Stimulated activated CD4-positive, alpha-beta T cell treated with anti-CD3 and anti-CD28 coated beads, Interleukin-4, amount 100 ng/mL, for 4 hours (primary cell): ENCODE measurements at regions not wholly inside any gene's neighbourhood (a gene's known extent, or its start where the extent isn't known, plus 50 kb on each side); places are given as distances from the start of the nearest gene placed in this dataset.

Source experiments
- DNase-seq, 2 experiments: peaks; one replicate each; pipeline ENCODE4 v3.0.0-alpha.2; 2020

DNA sequence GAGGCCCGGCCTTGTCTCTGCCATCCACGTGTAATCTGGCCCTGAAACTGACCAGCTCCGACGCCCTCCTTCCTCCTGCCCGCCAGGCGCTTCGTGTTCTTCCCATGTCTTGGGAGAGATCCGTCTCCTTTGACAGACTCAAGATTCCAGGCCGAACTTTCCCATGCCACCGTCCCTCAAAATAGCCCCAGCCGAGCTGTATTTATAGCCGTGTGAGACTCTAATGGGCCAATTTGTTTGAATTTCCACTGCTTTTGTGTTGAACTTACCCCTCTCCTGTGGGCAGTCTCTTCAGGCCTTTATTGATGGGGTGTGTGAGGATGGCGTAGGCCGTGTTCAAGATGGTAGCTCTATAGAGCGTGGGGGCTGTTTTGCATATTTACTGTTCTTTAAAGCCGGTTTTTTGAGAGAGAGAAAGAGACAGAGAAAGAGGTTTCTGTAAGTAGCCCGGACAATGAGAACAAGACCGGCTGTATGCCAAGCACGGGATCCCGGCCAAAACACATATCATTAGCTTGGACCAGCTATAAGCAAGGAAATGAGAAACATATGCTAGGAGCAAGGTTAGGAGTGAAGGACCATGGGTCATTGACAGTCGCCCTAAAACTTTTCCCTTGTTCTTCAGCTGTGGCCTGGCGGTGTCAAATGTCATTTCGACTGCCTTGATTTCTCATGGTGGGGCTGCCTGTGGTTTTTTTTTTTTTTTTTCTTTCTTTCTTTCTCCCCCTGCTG lies 124.5 kb upstream of the ZFHX3 start:
- DNase-seq: no peak

DNA sequence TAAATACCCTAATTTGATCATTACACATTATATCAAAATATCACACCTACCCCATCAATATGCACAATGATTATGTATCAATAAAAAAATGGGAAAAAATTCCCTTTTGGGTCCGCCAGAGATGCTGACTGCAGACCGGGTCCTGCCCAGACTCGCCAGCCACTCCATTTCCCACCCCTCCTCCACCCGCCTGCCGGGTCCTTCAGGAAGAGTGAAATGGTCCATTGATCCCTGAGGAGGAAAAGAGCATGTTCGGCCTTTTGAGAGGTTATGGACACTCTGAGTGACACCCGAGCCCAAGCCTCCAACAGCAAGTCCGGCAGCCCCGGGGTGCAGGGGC lies 123.9 kb upstream of the ZFHX3 start:
- no peak for DNase-seq

DNA sequence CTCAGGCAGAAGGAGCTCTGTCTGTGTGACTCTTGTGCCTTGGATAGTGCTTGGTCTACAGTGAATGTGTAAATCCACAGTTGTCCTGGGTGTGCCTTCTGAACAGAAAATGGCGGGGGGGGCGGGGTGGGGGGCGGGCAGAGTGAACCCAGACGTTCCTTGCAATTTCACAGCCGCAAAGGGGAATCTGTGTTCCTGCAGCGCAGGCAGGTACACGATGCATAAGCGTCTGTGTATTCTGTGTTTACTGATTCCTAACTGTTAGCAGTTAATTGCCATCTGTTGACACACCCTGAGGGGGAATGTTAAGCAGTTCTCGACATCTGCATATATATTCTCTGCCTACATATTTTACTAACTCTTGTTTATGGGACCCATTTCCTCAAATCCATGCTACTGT lies 123.5 kb upstream of the ZFHX3 start:
- no peak for DNase-seq

DNA sequence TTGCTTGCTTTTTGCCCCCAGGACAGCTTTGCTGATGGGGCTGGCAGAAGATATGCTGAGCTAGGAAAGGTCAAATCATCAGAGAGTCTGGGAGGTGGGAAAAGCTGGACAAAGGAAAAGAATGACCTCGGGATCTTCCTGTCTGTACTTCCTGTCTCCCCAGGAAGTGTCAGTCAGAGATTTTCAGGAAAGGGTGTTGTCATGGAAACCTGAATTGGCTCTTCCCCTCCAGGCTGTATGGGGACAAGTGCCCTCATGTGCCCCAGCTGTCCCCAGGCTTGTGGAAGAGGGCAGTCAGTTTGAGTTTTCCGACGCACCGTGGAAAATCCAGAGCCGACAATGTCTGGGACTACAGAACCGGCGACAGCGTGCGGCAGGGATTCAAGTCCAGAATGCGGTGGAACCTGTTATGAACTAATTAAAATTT lies 122.7 kb upstream of the ZFHX3 start:
- no peak for DNase-seq

DNA sequence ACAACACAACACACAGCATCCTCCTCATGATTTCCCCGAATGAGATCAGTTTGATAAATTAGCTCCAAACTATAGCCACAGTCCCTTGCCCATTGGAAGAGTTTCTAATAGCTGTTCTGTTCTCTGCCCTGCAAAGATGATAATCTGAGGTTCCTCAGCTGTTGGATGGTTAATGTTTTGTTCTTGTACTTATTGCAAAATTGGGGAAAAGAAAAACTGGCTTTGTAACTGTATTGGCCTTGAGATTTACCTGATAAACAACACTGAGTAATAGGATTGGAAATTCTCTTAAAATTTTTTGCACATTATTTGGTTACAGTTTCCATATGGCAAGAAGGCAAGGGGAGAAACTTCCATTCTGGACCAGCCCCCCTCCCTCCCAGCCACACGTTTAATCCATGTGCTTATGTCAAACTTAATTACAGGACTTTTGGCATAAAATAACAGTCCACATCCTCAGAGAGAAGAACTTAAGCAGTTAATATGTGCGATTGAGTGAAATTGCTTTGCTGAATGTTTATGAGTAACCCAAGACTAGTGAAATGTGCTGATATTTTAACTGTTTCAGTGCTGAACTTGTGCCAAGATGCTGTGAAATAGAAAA lies 119.1 kb upstream of the ZFHX3 start:
- DNase-seq: no peak

DNA sequence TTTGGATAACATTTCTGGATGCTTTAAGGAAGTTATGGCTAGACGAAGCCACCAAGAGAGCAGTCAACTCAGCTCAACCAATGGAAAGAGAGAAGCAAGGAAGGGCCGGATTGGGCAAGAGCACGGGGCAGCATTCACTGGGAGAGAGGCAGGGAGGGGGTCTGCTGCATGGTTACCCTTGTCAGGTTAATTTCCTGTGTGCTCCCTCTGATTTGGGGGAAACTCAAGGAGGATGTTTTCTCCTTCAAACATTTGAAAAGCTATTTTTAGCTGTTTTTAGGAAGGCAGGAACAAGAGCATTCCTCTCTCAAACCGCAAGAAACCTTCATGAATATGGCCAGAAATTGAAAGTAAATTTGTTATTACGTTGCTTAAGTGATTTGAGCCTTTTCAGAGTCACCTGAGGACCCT lies 118.5 kb upstream of the ZFHX3 start:
- DNase-seq: no peak

DNA sequence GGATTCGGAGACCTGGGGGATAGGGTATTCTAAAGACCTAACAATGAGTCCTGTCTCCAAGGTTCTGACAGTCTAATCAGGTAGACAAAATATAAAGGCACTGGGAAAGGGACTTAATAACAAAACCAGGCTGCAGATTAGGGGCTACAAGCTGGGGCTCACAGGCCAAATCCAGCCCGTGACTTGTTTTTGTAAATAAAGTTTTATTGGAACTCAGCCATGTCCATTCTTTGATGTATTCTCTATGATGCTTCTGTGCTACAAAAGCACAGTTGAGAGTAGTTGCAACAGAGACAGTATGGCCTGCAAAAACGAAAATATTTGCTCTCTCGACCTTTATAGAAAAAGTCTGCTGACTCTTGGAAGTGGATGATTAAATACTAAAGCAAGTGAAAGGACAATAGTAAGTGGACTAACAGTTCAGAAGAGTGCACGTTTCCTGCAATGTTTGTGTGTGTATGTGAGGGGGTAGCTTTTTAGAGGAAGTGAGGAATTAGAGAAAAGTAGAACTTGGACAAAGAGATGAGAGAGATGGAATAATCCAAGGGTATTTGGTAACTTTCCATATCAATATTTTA lies 115.4 kb upstream of the ZFHX3 start:
- DNase-seq: no peak

DNA sequence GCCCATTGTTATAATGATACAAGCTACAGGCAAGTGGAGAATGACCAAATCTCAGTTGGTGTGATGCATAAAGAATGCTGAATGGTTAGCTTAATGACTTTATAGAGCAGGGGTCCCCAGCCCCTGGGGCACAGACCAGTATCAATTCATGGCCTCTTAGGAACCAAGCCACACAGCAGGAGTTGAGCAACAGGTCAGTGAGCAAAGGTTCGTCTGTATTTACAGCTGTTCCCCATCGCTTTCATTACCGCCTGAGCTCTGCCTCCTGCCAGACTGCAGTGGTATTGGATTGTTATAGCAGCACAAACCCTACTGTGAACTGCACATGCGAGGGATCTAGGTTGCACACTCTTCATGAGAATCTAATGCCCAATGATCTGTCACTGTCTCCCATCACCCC lies 114.0 kb upstream of the ZFHX3 start:
- DNase-seq: no peak

DNA sequence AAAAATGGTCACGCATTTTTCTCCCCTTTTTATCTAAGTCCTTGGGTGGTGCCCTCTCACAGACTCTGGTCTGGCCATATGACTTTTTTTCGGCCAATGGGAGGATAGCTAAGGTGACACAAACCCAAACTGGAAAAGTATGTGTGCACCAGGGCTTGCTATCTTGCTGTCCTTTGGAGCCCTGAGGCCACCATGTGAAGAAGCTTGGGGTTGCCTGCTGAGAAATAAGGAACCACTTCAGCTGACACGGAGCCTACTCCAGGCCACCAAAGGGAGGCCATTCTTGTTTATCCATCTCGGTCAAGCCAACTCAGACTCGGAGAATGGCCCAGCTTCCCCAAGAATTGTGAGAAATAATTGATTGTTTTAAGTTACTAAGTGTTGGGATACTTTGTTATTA lies 111.4 kb upstream of the ZFHX3 start:
- DNase-seq: no peak

DNA sequence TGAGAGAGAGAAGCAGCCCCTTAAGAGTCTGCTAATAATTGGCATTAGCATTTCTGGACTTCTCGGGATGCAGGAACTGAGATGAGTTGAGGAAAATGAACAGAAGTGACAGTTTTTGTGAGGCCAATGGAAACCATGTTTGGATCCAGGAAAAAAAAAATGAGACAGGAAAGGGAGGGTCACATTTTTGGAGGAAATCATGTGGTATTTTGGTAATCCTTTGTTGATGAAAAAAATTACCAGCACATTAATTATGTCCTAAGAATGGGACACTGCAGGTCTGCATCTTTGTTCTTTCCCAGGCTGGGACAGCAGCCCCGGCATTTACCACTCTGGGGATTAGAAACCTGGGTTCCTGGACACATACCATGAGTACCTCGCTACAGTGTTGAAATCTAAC lies 109.9 kb upstream of the ZFHX3 start:
- no peak for DNase-seq

DNA sequence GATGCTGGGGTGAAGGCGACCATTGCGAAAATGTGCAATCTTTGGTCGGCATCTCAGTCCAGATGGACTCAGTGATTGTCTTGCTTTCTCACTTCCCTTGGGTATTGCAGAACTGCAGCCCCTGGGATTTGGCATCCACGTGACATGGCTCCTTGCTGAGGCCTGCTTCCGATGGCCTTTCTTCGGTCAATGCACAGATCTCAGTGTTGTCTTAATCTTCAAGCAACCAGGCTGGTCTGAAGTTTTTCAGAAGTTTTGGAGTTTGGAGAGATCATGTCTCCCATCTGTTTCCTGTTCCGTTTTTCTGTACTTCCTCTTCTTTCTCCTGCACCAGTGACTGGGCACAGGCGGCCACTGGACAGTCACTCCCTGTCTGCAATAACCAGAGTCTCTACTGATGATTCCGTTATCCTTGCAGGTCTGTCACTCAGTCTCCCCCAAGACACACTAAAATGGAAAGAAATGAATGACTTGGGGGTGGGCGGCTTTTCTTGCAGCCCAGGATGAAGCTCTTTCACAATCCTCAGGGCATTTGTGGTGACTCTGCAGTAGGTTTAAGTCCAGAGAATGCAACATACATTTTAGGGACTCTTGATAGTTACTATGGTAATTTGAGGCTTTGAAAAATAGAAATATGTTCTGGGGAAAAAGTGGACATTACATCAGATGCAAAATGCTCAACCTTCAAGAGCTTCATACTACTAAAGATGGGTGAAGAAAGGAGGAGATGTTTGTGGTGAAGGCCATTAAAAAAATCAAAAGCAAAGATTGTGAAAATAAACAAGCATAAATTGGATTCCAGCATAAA lies 106.3 kb upstream of the ZFHX3 start:
- DNase-seq: no peak

DNA sequence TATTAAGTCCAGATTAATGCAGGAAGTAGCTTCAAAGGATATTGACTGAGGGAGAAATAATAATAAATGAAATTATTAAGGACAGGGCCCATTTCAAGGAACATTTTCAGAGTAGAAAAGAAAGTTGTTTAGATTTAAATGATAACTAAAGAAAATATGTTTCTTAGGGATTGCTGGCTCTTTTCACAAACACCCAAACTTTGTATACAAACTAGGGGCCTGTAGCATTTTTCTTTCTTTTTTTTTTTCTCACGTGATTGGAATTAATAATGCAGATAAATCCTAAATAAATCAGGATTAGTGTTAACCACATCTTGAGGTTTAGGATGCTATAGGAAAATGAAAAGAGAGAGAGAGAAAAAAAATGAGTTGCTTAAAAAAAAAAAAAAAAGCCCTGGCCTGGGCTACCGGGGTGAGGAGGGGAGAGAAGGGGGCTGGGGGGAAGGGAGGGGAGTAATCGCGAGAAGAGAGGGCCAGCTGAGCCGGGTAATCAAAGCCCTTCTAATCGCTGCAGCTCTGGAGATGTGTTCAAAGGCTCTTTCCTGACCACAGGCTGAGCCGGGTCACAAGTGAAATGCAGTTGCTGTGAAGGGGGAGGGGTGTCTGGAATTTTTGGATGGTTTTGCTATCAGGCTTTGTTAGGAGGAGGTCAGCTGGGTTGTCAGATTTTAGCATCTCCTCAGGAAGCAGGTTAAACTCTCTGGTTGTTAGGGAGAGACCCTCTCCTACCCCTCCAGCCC lies 104.6 kb upstream of the ZFHX3 start:
- DNase-seq: no peak

DNA sequence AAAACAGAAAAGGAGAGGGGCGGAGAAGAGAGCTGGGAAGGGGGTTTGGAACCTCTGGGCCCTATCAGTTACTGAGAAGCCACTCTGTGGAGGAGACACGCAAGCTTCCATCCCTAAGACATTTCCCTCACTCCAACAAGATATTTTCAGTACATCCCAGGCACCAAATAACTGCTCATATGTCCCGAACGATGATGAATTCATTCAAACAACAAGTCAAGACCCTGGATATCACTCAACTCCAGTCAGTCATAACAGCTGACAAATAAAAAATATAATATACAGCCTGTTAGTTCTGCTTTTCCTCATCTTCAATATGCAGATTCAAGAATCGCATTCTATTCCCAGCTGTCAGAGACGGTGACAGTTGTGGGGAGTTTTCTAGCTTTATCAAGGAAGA lies 104.0 kb upstream of the ZFHX3 start:
- no peak for DNase-seq

DNA sequence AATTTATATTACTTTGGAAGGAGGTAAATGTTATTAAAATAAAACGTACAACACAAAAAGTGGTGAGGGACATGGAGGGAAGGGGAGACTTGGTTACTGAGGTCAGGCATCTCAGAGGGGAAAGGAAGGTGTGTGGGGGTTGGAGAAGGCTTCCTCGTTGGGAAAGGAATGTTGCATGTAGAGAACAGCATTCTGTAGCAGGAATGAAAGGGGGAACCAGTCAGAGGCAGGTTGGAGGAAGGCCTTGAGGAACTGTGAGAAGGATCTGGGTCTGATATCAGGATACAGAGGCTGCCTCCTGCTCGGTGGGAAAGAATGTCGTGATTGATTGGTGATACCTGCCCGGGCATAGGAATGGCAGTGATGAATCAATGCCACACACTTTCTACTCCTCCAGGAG lies 103.3 kb upstream of the ZFHX3 start:
- DNase-seq: no peak

DNA sequence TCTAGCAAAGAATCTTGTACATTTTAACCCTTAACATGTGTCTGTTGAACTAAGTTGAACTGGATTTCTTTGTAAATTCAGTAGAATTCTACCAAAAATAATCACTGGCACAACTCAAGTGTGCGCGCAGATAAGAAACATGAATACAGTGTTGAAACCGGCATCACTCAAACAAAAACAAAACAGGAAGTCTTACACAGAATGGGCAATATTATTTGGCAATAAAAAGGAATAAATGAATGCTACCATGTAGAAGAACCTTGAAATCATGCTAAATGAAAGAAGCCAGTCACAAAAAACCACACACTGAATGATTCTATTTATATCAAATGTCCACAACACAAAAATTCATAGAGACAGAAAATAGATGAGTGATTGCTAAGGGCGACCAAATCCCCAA lies 102.9 kb upstream of the ZFHX3 start:
- DNase-seq: no peak

DNA sequence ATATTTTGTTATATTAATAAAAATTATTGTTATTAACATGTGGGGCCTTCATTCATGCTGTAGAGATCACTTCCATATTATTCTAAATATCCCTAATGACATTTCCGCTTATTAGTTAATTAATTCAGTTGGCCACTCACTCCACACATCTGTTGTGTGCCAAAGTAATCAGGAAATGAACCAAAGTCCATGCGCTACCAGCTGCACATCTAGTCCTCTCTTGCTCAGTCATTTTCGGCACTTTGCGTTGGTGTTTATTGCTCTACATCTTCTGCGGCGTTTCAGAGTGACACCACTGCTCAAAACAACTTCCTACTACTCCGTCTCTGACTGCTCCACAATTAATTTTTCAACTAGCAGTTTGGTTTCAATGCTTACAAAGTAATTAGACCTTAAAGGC lies 101.4 kb upstream of the ZFHX3 start:
- no peak for DNase-seq

DNA sequence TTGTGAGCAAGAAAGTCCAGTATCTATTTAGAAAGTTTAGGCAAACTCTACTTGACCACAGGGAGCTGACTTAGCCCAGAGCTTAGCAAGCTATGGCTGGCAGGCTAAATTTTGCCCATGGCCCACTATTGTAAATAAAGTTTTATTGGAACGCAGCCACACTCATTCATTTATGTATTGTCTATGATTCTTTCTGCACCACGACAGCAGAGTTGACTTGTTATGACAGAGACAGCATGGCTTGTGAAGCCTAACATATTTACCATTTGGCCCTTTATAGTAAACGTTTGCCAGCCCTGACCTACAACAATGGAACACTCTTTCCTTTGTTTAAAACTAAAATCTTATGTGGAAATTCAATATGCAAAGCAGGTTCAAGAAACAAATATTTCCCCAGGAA lies 100.0 kb upstream of the ZFHX3 start:
- no peak for DNase-seq

DNA sequence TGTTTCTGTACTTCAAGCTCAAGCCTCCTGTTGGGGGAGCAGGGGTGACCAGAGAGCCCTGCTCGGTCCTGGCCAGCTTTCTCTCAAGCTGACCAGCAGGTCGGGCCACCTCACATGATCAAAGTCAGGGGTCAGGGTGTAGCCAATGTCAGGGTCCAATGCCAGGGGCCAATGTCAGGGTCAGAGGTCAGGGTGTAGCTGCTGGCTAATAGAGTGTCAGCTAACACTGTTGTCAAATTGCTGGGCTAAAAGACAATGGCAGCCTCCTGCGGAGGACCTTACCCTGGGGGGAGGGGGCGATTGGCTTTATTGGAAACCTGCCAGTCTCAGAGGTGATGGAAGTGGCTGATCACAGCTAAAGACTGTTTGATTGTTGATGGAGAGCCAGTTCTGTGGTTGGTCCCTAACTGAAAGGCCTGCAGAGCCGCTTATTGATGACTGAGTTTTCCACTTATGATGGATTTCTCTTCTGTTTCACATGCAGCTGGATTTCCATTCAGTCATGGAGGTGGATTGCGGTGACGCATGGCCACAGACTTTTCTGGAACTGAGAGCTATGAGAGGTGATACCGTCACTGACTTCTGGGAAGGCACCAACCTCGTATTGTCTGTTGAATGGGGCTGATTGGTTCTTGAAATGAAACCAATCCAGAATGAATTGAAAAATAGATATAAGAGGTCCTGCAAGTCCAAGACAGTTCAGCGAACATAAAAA lies 97.4 kb upstream of the ZFHX3 start:
- no peak for DNase-seq

DNA sequence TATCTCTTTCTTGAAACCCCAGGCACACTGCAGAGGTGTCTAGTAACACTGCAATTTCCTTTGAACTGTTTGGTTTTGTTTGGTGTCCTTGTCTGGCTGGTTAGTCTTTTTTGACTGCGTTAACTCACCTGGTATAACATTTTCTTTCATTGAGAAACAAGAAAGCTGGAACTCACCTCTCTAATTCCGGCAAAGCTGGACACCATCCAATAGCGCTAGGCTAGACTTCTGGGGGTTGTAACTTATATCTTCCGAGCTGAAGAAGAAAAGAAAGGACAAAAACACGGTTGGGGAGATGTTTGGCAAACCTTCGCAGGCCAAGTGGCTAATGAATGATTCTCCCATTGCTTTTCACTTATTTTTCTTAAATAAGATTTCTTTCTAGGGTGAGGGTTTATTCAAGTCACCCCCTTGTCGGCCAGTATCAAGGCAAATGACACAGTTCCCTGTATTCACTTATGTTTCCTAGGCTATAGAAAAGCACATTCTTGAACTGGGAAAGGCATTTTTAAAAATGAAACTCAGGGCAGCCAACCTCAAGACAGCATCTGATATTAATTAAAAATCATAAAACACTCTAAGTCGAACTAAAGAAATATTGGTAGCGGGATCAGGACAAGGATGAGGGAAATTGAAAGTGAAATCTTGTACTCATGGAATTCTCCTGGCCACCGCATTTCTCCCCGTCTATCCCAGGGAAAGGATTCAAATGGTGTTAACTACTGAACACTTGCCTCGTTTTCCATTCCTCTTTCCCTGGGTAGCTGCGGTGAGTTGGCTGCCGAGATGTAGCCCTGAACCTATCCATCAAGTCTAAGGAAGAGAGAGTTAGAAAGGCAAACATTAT lies 95.9 kb upstream of the ZFHX3 start:
- DNase-seq: no peak

DNA sequence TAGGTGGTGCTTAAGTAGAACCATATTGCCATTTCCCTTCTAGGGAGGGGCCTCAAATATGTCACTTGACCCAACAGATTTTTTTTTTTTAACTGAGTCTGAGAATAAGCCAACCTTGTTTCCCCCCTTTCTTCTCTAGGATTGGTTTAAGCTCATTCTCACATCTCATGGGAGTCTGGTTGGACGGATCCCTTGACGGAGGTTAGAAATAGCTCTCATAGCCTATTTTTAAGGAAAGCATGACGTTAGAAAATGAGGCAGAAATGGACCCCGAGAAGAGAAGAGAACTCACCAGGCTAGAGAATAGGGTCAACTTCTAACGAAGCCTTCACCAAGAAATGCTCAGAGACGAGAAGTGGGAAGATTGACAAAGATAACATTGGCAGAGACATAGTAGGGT lies 95.1 kb upstream of the ZFHX3 start:
- no peak for DNase-seq

DNA sequence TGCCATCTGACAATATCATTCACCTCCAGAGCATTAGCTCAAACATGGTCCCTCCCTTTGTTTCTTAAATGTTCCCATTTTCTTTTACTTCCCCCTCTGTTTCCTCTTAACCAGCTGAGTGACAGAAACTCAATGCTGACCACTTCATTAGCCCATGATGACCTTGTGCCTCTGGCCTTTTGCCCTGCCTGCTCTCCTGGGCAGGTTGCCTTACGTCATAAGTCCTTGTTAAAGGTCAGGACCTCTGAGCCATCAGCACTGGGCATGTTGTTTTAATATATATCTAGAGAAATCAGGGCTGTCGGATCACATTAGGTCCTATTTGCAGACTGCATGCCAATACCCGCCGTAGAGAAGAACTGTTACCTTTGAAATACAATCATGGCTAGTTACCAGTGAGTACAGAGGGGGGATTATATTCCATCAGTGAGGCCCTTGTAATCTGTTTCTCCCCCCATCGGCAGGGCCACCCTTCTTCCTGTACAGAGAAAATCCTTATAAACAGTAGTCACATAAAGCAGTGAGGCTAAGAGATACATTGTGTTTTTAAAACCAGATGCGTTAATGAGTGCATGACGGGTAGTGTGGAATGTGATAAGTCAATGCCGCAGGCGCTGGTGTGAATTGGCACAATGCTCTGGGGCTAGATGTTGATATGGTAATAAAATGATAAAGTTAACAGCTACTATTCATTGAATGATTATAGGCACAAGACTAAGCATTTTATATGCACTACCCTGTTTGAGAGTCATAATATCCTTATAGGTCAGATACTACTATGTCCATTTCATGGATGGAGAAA lies 94.3 kb upstream of the ZFHX3 start:
- no peak for DNase-seq
